ENCODE measurements at regions not wholly inside any gene's neighbourhood (a gene's known extent, or its start where the extent isn't known, plus 50 kb on each side); places are given as distances from the start of the nearest gene placed in this dataset.
"Not testable (repeated sequence)": the region's sequence is repeated elsewhere in the genome, so short reads cannot be mapped to it uniquely, and the experiment has no call there.

GRCh38 chr11:87861030-87861429 is 314.2 kb downstream of the RAB38 start:
- DNase-seq, result no peak

DNA sequence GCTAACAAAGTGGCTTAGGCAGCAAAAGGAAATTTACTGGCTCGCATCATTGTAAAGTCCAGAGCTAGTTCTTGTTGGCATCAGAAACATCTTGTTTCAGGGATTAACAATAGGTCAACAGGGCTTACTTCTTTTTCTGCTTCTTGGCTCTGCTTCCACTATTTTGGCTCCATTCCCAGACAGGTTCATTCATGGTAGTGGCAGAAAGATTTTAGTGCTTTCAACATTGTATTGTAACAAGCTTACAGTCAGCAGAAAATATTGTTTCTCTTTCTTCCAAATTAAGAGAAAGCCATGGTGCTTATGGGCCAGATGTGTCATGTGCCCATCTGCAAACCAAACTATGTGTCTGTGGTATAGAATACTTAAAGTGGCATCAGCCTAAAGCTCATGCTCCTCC is 315.6 kb downstream of the RAB38 start:
- DNase-seq, result no peak

GRCh38 chr11:87851827-87852226 is 323.4 kb downstream of the RAB38 start:
- no peak for DNase-seq

DNA sequence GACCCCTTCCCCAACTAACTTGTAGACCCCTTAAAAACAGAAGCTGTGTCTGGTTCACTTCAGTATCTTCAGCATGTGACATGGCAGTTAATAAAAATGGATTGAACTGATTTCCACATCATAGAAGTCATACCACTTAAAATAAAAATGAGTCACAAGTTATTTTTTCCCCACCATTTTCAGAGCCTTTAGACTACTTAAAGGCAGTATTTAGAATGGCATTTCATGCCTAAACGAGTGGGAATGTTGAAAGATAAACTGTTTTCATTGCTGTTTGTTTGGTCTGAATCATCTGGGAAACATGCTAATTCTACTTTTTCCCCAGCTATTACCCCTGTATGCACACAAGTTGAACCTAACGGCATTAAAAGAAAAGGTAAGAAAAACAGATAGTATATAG is 324.0 kb downstream of the RAB38 start:
- DNase-seq, result no peak

GRCh38 chr11:87849216-87849615 is 326.0 kb downstream of the RAB38 start:
- DNase-seq, result no peak

- no peak for DNase-seq
These were observed 334.5 kb downstream of the RAB38 start for GRCh38 chr11:87840786-87841185.

GRCh38 chr11:87832211-87832610 is 343.0 kb downstream of the RAB38 start:
- no peak for DNase-seq

- DNase-seq, result no peak
These were observed 355.2 kb downstream of the RAB38 start for GRCh38 chr11:87820011-87820410.

DNA sequence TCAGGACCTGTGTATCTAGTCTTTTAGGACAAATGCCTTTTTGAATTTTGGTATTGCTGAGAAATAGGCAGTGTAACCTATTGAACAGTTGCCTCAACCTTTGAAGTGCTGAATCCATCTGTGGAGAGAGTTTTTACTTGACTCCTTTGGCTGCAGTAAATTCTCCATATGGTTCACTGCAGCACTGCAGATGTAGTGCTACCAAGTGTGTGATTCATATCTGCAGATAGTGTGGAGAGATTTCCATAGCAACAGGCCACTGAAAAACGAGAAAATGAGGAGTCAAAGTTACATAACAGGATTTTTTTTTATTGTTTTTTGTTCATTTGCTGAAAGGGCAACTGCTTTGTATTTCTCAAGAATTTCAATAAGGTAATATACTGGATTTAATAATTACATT is 356.1 kb downstream of the RAB38 start:
- no peak for DNase-seq

DNA sequence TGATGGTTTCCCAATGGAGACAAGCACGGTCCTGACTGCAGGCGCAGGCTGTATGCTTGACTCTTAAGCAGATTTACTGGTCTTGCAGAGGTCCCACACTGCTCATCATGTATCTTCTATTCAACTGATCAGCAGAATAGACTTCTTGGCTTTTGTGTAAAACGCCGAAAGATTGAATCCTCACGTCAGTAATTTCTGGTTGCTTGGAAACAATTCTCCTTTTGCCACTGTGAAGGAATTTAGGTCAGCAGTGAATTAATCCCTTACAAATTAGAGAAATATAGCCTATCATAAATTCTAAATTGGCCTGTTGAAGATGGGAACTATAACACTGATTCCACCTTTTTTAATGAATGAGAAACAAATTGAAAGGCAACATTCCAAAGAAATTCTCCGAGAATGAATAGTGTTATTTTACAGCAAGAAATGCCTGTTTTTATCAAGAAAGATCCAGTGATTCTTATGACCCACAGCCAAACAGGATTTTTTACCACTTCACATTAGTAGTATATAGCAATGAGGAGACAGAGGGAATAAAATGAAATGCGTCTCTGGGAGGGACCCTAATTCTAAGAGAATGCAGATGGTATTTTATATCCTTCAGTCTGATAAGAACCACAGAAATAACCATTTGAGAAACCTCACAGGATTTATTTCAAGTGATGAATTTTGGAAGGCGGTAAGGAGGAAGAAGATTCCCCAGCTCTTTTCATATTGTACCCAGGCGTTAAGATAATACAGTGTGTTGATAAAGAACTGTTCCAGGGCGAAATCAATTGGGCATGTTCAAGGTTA is 362.5 kb downstream of the RAB38 start:
- no peak for DNase-seq

- no peak for DNase-seq
These were observed 364.8 kb downstream of the RAB38 start for GRCh38 chr11:87810486-87810885.

- no peak for DNase-seq
These were observed 366.0 kb downstream of the RAB38 start for GRCh38 chr11:87809256-87809655.

DNA sequence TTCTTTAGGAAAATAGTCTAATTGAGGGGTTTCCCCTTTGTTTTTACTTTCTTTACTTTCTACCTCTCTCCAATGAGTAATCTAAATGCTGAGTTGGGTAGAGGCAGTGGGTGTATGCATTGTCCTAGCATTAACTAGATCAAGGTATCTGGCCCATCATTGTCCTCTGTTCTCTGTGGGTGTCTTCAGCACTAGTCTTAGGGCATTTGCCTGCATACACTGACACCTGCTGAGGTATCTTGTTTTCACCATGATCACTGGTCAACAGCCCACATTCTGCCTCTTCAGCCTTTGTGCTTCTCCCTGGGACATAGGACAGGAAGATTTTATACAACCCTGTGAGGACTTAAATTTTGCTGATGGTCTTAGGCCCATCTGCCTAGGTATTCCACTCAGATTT is 371.1 kb downstream of the RAB38 start:
- no peak for DNase-seq

GRCh38 chr11:87803748-87804147 is 371.5 kb downstream of the RAB38 start:
- no peak for DNase-seq

- DNase-seq, result not testable (repeated sequence)
These were observed 390.4 kb downstream of the RAB38 start for GRCh38 chr11:87784862-87785261.

- DNase-seq, result no peak
These were observed 395.2 kb downstream of the RAB38 start for GRCh38 chr11:87780068-87780413.

DNA sequence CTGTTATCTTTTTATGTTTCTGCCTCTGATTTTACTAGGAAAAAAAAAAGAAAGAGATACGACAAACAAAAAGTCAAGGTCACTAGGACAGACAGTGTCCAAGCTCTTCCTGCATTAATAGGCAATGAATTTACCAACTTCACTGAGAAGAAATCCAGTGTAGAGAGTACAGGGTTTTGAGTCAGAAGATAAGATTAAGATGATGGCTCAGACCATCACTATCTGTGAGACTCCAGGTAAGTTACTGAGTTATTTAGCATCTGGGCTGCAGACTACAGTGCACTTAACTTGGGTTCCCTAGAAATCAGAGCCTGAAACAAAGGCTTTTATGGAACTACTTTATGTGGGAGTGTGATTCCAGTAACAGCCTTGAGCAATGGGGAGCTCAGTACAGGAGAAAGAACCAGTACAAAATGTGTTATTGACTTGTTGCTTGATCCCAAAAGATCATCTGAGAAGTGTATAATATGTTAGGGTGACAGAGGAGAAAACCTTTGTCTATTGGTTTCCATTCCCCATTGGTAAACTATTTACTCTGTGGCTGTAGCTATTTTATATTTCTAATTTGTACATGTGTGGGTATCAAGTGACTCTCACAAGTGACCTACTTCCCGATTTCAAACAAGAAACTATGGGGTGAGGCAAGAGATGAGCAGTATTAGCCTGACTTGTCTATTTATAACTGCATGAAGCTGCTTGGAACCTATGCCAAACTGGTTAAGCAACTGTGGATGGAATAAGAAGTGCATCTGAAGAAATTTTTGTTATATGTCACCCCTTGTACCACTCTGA is 395.8 kb downstream of the RAB38 start:
- DNase-seq, result no peak

- no peak for DNase-seq
These were observed 396.9 kb downstream of the RAB38 start for GRCh38 chr11:87778357-87778756.

DNA sequence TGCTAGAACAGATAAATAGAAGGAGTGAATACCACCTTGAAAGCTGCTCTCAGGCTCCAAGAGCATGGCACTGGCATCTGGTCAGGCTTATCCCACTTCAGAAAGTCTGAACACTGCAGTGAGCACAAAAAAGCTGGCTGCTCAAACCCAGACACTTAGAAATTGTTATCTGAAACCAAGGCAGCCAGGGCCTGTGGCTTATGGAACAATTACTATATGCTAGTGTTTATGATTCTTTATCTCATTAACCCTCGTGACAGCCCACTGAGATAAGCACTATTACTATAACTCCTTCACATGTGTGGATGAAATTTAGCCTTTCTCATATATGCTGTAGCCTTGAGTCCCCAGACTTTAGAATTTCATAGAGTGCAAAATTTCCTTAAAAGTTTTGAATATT is 400.2 kb downstream of the RAB38 start:
- no peak for DNase-seq

DNA sequence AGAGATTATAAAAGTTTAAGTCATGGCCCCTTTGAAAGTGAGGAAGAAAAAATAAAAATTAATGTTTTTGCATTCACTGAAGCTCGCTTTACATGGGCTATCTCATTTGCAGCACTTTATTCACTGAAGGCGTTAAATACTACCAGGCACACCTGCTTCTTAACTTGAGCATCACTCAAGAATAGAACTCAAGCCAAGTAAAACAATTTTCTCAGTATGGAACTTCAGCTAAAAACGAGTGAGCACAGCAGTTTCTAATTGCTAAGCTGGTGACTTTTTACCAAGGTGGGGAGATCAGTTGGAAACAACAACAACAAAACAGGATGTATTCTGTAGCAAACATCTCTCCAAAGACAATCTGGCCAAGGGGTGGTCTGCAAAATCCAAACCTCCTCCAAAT is 405.6 kb downstream of the RAB38 start:
- no peak for DNase-seq

- DNase-seq, result no peak
These were observed 407.6 kb downstream of the RAB38 start for GRCh38 chr11:87767615-87768014.

- not testable (repeated sequence) for DNase-seq
These were observed 411.2 kb downstream of the RAB38 start for GRCh38 chr11:87764075-87764474.

- no peak for DNase-seq
These were observed 420.6 kb downstream of the RAB38 start for GRCh38 chr11:87754685-87755084.

- no peak for DNase-seq
These were observed 422.1 kb downstream of the RAB38 start for GRCh38 chr11:87753143-87753542.

- DNase-seq, result no peak
These were observed 432.2 kb downstream of the RAB38 start for GRCh38 chr11:87743007-87743406.
